GM20000 (cell line): ENCODE measurements at regions not wholly inside any gene's neighbourhood (a gene's known extent, or its start where the extent isn't known, plus 50 kb on each side); places are given as distances from the start of the nearest gene placed in this dataset.

Source experiments
- DNase-seq: peaks from one replicate; pipeline ENCODE4 v3.0.0; 2012; ENCODE audit warnings: low spot score
- CTCF ChIP-seq: IDR thresholded peaks from 2 replicates; pipeline ENCODE4 v1.5.1; 2012; ENCODE audit warnings: mild to moderate bottlenecking, control low read depth; ENCODE audit errors: extremely low read depth, missing control alignments

GRCh38 chr10:90407851-90408250, 450.0 kb downstream of the HTR7 start:
- TF ChIP-seq CTCF, result no peak
- DNase-seq, result no peak

GRCh38 chr10:90412582-90412981, 445.3 kb downstream of the HTR7 start:
- DNase-seq, result no peak
- no peak for TF ChIP-seq CTCF

- DNase-seq, result no peak
- TF ChIP-seq CTCF, result no peak
Observed at GRCh38 chr10:90413196-90413595, 444.6 kb downstream of the HTR7 start.

GRCh38 chr10:90414926-90415325, 442.9 kb downstream of the HTR7 start:
- DNase-seq, result no peak
- TF ChIP-seq CTCF, result no peak

- no peak for DNase-seq
Observed at GRCh38 chr10:90417029-90417428, 440.8 kb downstream of the HTR7 start.

GRCh38 chr10:90417476-90418210, 440.2 kb downstream of the HTR7 start:
- no peak for DNase-seq
- TF ChIP-seq CTCF, result no peak

More at GRCh38 chr10:90417029-90417428, 440.8 kb downstream of the HTR7 start:
- TF ChIP-seq CTCF, result no peak

- no peak for DNase-seq
Observed at GRCh38 chr10:90418869-90419652, 438.8 kb downstream of the HTR7 start.

More at GRCh38 chr10:90418869-90419652, 438.8 kb downstream of the HTR7 start:
- no peak for TF ChIP-seq CTCF
